Jurkat, Clone E6-1 (cell line): ENCODE measurements at regions not wholly inside any gene's neighbourhood (a gene's known extent, or its start where the extent isn't known, plus 50 kb on each side); places are given as distances from the start of the nearest gene placed in this dataset.
"Not testable (repeated sequence)": the region's sequence is repeated elsewhere in the genome, so short reads cannot be mapped to it uniquely, and the experiment has no call there.

Source experiments
- DNase-seq: peaks from one replicate; pipeline ENCODE4 v3.0.0-alpha.2; 2011; ENCODE audit warnings: low read depth, low spot score
- H3K4me3 ChIP-seq: 2 replicates; pipeline ENCODE4 v1.5.1; 2011; ENCODE audit warnings: mild to moderate bottlenecking, low read length, control low read depth, moderate library complexity

DNA sequence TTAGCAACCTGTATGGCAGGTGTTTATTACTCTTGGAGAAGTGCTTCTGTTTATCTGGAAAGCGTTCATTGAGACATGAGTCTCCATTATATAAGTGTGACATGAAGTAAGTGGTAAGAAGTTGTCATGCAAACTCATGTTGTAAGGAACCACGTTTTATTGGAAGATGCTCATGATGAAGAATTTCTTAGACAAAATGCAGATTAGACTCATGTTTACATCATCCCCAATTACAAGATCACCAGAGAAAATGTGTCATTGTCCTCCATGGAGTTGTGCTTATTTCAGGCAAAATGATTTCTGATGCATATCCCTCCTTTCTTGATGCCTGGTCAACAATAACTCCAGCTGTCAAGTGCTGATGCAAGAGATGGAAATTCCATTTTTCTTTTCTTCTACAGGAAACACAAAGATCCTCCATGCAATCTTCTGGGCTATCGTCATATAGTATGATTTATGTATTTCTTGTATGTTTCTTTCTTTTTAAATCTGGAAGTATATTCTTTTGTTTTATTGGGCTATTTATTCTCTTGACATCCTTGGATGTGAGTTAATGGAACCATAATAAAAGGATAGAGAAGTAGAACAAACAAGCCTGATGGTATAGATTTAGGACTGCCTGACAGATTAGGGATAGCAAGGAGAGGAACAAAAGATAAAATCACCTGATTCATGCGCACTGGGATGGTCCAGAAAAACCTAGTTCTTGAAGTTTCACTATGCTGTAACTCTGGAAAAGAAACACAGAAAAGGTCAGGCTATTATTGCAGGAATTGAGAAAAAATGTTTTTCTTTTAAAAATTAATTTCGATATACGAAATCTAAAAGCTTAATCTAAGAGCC, 50.7 kb upstream of the DIAPH3 start:
- H3K4me3 ChIP-seq: no peak overlapping the region
- DNase-seq: no peak

DNA sequence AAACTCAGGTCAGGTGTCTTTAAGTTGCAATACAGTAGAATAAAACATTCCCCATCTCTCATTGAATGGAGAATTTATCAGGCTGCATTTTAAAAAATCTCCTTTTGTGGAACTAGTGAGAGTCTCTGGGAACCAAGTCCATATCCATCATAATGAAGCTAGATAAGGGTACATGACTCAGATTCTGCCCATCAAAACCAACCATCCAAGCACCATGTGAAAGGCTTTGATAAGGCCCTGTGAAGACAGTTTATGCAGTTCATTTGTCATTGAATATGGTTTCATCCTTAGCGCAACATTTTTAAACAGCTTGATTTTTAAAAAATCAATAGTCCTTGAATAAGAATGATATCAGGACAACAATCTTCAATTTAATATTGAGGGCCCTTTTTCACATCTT, 56.3 kb upstream of the DIAPH3 start:
- H3K4me3 ChIP-seq: no peak overlapping the region
- no peak for DNase-seq

DNA sequence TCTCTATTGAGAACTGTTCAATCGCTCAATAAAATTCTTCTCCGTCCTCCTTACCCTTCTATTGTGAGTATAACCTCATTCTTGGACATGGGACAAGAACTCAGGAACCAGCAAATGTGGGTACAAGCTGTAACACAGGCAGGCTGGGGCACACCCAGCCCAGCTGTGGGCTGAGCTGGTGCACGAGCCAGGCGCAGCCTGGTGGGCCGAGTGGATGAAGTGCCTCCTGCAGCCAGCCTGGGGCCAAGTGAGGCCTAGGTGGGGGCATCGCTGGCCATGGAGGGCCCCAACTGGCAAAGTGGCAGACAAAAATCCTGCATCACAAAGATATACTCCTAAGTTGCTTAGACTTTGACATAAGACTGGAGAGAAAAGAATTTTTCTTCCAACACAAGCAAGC, 57.9 kb upstream of the DIAPH3 start:
- no peak for DNase-seq
- no peak overlapping the region for H3K4me3 ChIP-seq

DNA sequence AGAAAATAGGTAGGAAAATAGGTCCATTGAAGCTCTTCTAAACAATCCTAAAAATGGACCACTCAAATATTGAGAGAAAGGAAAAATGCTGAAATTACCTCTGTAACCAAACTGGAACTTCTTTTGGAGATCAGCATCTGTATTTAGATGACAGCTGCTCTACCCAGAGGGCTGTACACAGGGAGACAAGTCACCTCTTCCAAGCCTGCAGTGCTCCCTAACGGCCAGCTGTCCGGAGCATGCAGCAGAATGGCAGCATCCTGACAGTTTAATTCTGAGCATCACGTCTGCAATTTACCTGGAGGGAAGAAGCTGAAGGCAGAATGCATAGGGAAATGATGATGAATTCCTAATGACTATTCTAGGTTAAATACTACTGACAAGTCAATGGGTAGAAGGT, 62.8 kb upstream of the DIAPH3 start:
- H3K4me3 ChIP-seq: no peak overlapping the region
- DNase-seq: no peak

DNA sequence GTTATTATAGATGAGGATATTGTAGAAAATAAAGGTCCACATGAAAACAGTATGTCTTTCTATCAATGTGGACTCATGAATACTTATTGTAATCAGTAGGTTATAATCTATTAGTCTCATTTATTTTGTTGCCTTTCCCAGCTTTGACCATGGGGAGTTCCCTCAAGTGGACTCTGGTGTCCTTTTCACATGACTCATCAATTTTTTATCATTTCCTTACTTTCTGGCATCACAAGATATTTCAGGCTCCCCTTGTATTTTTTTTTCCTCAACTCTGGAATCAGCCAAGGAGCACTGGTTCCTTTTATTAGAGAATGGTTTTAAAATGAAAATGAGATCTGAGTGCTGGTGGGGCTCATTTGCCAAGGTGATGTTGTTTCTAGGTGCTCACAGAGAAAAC, 63.4 kb upstream of the DIAPH3 start:
- DNase-seq: no peak
- H3K4me3 ChIP-seq: no peak overlapping the region

DNA sequence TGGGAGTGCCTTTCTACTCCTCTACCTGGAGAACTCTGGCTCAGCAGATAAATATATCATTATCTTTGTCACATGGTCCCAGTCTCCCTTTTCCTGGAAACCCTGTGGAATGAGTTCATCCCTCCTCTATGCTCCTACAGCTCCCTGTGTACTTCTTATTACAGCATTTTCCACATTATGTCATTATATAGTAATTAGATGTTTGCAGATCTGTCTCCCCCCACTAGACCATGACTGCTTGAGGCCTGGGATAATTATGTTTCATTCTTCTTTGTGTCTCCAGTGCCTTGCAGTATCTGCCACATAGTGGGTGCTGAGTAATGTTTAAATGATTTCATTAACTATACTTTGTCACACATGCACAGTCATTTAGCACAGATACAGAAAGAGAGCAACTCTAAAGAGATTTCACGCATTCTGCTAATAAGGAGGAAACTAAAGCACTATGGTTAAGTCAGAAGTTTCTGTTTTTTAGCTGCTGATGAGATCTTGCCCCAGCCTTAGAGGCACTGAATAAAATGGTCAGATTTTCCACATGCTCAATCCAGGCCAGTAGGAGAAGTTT, 66.1 kb upstream of the DIAPH3 start:
- no peak for DNase-seq
- H3K4me3 ChIP-seq: no peak overlapping the region

GRCh38 chr13:60230593-60230992, 66.9 kb upstream of the DIAPH3 start:
- peak; percentile 84 for DNase-seq
- H3K4me3 ChIP-seq: no peak overlapping the region

GRCh38 chr13:60242043-60242595, 78.4 kb upstream of the DIAPH3 start:
- no peak overlapping the region for H3K4me3 ChIP-seq
- DNase-seq: no peak

- DNase-seq: no peak
- no peak overlapping the region for H3K4me3 ChIP-seq
These were observed 80.7 kb upstream of the DIAPH3 start for GRCh38 chr13:60244381-60244780.

- DNase-seq, H3K4me3 ChIP-seq: not testable (repeated sequence)
These were observed 87.7 kb upstream of the DIAPH3 start for GRCh38 chr13:60251419-60251818.

DNA sequence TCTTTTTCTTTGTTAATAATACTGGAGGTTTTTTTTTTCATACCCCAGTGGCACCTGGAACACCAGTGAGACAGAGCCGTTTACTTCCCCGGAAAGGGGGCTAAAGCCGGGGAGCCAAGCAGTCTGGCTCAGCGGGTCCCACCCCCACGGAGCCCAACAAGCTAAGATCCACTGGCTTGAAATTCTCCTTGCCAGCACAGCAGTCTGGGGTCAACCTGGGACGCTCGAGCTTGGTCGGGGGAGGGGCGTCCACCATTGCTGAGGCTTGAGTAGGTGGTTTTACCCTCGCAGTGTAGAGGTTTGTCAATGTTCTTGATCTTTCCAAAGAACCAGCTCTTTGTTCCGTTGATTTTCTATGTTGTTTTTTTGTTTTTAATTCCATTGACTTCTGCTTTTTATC, 94.6 kb upstream of the DIAPH3 start:
- DNase-seq: no peak
- no peak overlapping the region for H3K4me3 ChIP-seq

DNA sequence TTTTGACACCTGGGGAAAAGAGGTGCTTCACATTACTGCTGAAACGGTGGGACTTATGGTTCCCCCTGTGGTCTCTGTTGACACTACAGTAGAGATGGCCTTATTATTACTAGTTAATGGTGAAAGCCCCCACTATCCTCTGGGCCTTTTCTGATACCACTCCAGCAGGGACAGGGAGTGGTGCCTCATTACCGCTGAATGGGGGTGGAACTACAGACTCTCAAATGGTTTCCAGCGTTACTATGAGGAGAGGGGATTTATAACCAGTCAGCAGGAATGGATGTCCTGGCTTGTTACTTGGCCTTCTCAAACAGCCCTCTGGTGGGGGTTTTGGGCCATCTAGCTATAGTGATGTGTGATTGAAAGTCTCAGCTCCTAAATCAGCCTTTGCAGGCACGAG, 96.7 kb upstream of the DIAPH3 start:
- DNase-seq: peak; percentile 16
- H3K4me3 ChIP-seq: no peak overlapping the region

DNA sequence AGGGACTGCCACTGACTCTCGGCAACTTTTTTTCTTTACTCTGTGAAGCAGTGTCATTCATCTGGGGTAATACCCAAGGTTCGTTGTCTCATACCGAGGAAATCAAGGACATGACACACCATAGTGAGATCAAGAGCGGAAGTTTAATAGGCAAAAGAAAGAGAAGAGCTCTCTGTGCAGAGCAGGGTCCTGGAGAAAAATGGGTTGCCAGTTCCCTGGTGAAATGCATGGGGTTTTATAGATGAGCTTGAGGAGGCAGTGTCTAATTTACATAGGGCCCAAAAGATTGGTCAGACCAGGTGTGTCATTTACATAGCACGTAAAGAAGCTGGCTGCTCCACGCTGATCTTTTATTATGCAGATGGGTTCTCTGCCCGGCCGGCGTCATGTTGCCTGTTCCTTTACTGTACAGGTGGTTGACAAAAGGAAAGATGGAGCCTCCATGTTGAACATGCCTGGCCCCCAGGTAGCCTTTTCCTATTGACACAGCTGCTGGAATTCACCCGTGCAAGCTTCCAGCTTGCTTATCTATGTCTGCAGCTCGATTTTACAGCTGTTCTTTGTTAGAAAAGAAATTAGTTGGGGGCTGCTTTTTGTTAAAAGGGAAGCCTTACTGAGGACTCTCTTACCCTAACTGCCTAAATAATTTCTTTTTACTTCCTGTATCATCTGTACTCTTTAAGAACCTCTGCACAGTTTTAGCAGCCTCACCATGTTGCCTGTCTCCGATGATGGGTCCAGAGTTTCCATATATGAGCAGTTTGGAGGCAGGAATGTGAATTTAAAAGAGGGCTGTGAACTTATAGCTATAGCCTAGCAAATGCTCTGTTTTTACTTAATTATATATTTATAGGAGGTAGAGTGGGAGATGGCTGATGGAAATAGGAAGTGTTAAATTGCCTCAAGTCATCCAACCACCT, 98.0 kb upstream of the DIAPH3 start:
- no peak for DNase-seq
- no peak overlapping the region for H3K4me3 ChIP-seq

DNA sequence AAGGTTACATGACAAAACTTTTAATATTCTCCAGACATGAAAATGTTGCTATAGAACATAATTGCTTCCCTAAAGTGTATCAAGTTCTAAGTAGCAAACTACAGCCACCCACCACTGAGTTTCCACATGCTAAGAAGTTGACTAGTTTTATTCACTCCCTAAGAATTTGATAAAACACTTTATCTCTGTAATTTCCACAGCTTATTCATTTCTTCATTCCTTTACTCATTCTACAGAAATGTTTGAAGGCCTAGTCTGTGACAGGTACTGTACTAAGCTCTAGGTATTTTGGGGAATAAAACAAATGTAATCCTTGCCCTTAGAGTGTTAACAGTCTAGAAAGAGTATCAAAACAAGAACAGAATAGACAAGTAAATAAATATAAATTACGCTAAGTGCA, 101.8 kb upstream of the DIAPH3 start:
- no peak overlapping the region for H3K4me3 ChIP-seq
- no peak for DNase-seq

- no peak for DNase-seq
- H3K4me3 ChIP-seq: no peak overlapping the region
These were observed 103.9 kb upstream of the DIAPH3 start for GRCh38 chr13:60267498-60268202.

DNA sequence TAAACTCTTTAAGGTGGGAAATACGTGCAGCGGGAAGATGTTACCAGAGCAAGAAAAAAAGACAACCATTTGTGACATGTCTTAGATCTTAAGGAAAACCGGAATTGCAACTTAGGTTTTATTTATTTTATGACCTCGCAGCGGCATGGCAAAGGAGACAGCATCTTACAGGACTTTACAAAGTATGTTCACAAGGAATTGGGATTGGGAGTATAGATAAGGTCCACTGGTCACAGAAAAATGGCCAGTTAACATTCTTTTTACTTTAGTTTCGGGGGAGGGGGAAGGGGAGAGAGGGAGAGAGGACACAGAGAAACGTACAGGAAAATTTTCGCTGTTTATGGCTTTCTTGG, 104.5 kb upstream of the DIAPH3 start:
- no peak for DNase-seq
- H3K4me3 ChIP-seq: no peak overlapping the region

DNA sequence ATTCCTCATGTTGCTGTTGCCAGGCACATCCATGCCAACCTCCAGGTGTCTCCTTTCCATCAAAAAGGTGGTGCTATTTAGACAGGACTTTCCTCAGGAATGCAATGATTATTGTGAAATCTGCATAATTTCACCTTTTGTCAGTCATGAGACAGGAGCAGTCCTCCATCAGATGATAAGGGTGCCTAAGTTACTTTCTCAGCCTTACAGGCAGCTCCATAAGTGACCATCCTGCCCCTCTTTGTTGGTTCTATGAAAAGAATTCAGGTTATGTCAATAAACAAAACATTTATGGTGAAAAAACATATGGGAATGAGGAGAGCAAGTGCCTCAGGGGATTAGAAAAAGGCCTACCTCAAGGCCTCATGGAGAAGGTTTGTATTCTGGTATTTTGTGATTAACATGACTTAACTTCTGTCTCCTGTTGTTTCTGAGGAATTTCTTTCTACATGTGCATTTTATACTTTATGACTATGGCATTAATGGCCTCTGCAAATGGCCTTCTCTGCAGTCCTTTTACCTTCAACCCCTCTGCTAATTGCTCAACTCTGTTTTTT, 110.3 kb upstream of the DIAPH3 start:
- no peak for DNase-seq
- no peak overlapping the region for H3K4me3 ChIP-seq

GRCh38 chr13:60274655-60275054, 110.9 kb upstream of the DIAPH3 start:
- H3K4me3 ChIP-seq: no peak overlapping the region
- no peak for DNase-seq

DNA sequence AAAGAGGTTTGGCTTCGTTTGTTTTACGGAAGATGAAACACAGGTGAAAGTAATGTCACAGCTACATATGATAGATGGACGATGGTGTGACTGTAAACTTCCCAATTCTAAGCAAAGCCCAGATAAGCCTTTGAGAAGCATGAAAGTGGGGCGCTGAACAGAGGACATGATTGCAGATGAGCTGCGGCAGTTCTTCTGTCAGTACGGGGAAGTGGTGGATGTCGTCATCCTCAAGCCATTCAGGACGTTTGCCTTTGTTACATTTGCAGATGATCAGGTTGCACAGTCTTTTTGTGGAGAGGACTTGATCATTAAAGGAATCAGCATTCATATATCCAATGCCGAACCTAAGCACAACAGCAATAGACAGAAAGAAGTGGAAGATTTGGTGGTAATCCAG, 111.5 kb upstream of the DIAPH3 start:
- no peak for DNase-seq
- H3K4me3 ChIP-seq: no peak overlapping the region
